SU-DHL-6 (cell line): ENCODE measurements at regions not wholly inside any gene's neighbourhood (a gene's known extent, or its start where the extent isn't known, plus 50 kb on each side); places are given as distances from the start of the nearest gene placed in this dataset.

Experiments
- EZH2phosphoT487 ChIP-seq: fragments of 200-600 bp; sonication (generic), shearing (Covaris generic); conservative IDR thresholded peaks from 2 replicates; pipeline ENCODE4 v1.6.1; 2018; ENCODE audit warnings: mild to moderate bottlenecking, antibody characterized with exemption, low read length, moderate library complexity, mixed read lengths
- TF ChIP-seq, protein P1 (sequence below): fragments of 200-600 bp; sonication (generic); IDR thresholded peaks from one replicate; pipeline ENCODE4 v1.5.1; 2017; ENCODE audit warnings: antibody characterized with exemption, mild to moderate bottlenecking, low read length, moderate library complexity; ENCODE audit not compliant: insufficient read depth, poor library complexity, severe bottlenecking

DNA sequence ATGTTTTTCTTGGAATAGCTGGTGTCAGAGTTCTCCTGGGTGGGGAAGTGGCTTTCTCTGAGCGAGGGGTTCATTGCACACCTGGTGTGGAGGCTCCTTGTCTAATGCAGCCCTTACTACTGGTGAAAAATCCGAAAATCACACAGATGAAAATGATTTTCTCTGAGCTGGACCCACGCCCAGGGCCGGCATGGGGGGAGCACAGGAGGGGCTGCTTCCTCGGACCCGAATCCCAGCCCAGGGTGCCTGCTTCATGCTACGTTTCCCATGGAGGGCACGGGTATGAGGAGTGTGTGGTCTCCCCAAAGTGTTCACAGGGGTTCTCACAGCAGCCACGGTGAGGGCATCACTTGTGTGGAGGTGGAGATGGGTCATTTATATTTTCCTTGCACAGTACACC lies 288.0 kb upstream of the HDAC4 start:
- TF ChIP-seq, protein P1, sequence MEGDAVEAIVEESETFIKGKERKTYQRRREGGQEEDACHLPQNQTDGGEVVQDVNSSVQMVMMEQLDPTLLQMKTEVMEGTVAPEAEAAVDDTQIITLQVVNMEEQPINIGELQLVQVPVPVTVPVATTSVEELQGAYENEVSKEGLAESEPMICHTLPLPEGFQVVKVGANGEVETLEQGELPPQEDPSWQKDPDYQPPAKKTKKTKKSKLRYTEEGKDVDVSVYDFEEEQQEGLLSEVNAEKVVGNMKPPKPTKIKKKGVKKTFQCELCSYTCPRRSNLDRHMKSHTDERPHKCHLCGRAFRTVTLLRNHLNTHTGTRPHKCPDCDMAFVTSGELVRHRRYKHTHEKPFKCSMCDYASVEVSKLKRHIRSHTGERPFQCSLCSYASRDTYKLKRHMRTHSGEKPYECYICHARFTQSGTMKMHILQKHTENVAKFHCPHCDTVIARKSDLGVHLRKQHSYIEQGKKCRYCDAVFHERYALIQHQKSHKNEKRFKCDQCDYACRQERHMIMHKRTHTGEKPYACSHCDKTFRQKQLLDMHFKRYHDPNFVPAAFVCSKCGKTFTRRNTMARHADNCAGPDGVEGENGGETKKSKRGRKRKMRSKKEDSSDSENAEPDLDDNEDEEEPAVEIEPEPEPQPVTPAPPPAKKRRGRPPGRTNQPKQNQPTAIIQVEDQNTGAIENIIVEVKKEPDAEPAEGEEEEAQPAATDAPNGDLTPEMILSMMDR: no peak
- TF ChIP-seq EZH2phosphoT487: no peak
